ENCODE measurements at regions not wholly inside any gene's neighbourhood (a gene's known extent, or its start where the extent isn't known, plus 50 kb on each side); places are given as distances from the start of the nearest gene placed in this dataset.

DNA sequence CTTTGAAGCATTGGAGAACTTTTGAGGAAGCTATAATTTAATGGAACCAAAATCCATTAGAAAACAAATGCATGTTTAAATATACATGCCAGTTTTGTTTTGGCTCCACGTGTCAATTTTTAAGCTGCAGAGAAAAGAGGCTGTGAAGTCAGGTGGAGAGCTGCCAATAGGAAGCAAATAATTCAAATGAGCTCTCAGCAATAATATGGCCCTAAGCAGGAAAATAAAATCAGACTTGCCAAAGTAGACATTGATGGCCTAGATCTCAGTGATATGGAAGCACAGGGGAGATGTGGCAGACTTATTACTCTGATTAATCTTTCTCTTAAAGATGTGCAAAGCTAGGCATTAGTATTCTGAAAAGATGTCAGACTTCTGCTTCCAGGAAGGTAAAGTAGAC is 769.8 kb upstream of the NDST4 start:
- no peak for DNase-seq

DNA sequence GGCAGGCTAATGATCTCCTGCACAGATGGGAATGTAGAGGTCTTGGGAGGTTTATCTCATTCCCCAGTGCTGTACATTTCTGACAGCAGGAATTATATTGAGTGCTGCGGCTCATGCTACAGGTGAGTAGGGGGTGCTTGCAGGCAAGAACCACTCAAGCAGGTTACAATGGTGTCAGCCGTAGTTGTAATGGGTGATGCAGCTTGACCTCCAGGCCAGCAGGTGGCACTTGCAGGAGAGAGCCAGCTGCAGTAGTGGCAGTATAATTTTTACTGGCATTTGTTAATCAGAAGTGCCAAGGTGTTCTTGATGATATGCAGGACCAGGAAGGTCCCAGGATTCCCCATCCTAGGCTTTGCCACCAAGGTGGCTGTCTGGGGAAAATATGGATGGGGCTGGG is 759.6 kb upstream of the NDST4 start:
- no peak for DNase-seq

DNA sequence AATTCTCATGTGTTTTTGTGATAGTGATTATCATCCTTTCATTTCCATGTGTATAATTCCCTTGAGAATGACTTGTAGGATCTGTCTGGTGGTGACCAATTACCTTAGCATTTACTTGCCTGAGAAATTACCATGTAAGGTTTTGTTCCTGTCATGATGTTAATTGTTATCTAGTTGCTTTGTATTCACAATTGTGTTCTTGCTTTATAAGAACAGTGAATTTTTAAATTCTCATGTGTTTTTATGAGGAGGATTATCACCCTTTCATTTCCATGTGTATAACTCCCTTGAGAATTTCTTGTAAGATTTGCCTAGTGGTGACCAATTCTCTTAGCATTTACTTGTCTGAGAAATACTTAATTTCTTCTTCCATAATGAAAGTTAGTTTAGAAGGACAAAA is 758.2 kb upstream of the NDST4 start:
- DNase-seq: no peak

DNA sequence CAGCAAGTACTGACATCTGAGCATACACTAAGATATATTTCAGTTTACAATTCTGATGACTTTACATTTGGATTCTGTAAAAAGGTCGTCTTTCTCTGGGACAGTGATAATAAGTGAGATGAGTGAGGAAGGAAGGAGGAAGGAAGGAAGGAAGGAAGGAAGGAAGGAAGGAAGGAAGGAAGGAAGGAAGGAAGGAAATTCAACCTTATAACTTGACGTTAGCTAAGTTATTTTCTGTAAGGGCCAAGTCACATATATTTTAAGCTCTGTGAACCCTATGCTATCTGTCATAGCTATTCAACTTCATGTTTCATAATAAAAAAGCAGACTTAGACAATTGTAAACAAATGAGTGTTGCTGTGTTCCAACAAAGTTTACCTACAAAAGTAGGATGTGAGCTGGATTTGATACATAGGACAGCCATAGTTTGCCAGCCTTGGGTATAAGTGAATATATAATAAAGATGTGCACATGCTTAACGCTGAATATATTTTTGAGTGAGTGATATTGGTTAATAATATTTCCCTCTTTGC is 753.0 kb upstream of the NDST4 start:
- no peak for DNase-seq

DNA sequence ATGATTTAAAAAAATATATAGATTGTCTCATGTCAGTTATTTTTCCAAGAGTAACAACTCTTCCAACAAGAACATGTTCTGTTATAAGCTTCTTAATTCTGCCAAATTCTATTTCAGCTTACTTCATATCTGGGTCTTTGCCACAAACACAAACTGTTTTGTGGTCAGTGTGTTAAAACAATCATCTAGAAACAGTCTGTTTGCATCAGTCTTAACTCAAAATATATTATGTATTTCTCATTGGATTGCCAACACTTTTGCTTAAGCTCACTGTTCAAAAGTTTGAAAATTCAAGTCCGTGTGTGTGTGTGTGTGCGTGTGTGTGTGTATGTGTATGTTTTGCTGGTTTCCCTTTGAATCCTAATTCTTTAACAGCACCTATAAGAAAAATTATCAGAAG is 752.3 kb upstream of the NDST4 start:
- no peak for DNase-seq

DNA sequence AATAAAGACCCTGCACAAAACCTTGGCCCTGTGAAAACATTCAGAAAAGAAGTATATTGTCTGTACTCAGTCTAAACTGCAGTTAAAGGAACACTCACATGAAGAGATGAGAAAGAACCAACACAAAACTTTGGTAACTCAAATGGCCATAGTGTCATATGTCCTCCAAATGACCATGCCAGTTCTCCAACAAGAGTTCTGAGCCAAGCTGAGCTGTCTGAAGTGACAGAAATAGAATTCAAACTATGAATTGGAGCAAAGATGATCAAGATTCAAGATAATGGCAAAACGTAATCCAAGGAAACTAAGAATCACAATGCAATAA is 739.3 kb upstream of the NDST4 start:
- no peak for DNase-seq

DNA sequence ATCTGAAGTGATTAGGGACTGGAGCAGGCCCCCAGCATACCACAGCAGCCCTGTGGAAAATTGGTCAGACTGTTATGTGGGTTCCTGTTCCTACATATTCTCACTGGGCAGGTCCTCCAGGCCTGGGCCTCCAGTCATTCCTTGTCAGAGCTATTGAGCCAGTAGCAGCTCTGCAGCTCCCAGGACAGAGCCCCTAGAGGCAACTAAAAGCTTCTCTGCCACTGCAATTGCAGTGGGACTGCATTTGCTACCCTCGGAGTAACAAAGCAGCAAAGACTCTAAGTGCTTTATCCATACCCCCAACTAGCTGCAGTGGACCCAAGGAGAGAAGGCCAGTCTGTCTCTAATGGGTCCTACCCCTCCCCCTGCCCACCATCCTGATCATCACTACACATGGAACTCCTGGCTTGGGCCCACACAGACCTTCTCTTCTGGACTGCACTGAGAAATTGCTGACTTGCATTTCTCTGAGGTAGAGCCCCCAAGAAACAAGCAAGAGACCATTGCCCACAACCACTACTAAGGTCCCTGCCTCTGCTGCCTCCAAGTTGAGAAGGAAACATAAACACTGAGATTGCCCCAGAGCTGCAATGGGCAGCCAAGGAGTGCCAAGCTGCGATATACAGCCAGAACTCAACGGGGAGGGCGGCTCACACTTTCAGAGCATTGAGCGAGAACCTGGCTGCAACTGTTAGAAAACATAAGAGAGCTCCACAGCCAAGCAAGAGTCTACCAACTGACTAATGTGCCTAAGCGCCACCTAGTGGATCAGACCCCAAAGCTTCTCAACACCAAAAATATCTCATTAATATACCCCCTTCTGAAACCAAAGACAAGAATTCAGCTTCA is 738.7 kb upstream of the NDST4 start:
- no peak for DNase-seq

DNA sequence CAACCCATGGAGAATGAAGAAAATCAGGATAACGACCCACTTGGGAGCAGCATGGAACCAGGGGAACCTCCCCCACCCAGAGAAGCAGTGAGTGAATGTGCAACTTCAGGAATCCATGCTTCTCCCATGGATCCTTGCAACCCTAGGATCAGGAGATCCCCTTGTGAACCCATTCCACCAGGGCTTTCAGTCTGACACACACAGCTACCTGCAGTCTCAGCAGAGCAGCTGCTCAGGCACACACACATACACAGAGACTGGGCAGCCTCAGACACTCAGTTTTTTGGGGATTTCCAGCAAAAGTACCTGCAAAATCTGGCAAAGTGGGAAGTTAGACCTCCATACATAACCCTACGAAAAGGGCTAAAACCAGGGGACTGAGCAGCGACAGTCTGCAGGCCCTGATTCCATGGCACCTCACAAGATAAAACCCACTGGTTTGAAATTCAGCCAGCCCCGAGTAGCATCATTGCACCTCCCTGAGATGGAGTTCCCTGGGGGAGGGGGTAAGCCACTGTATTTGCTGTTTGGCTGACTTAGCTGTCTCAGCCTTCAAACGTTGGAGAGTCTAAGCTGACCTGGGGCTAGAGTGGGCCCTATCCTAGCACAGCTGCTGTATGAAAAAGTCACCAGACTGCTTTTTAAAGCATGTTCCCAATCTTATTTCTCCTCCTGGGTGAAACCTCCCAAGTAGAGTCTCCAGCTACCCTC is 737.5 kb upstream of the NDST4 start:
- DNase-seq: no peak

DNA sequence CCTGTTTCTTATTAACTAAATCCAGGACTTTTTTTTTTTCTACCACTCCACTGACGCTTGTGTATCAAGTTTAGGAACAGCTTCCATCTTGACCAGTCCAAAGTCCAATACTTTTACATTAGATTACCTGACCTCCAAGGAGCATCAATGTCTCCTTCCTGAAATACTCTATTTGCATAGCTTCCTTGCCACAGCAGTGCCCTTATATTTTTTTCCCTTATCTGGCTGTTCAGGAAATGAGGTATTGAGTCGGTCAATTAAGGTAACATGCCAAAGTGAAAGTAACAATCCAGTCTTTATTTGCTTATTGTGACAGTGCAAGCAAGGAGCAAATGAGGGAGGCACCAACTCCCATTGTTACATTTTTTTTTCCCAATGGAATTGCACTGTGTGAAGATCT is 730.8 kb upstream of the NDST4 start:
- no peak for DNase-seq

DNA sequence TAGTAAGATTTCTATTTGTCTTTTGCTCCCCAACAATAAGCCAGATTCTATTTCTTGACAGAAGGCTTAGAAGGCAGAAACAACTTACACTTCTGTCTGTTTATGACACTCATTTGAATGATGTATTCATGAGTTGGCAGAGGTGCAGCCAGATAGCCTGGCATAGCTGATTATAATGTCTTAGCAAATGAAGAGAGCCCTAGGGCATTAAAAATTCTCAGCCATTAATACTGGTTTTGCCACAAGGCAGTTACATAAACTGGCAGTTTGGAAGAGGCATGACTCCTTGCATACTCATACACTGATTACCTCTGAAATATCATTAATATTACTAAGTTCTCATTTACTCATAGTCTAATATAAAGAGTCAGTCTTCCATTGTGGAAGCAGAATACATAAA is 728.5 kb upstream of the NDST4 start:
- no peak for DNase-seq

DNA sequence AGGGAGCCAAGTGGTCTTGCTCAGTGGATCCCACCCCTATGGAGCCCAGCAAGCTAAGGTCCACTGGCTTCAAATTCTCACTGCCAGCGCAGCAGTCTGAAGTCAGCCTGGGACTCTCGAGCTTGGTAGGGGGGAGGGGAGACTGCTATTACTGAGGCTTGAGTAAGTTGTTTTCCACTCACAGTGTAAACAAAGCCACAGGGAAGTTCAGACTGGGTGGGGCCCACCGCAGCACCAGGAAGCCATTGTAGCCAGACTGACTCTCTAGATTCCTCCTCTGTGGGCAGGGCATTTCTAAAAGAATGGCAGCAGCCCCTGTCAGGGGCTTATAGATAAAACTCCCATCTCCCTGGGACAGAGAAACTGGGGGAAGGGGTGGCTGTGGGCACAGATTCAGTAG is 721.0 kb upstream of the NDST4 start:
- DNase-seq: no peak

DNA sequence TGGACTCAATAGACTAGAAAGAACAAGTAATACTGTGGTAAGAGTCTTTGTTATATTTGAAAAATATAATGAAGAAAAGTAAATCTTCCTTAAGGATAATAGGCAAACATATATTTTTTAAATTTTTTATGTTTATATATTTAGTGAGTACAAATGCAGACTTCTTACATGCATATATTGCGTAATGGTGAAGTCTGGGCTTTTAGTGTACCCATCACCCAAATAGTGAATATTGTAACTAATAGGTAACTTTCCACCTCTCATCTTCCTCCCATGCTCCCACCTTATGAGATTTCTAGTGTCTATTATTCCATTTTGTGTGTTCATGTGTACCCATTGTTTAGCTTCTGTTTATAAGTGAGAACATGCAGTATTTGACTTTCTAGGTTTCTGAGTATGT is 711.2 kb upstream of the NDST4 start:
- DNase-seq: no peak

DNA sequence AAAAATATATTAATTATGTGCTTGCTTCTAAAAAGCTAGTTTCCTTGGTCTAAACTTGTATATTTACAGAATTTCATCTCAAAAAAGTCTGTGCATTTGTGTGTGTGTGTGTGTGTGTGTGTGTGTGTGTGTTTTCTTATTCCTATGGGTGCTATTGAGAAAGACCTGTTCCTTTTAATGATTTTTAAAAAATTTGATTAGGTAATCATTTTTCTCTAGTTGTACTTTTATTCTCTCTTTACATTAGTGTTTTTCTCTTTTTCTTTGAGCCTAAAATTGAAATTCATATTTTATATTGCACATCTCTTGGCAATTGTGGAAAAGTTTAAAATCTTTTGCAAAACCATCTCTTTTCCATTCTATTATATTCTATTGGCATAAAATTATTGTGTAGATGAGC is 690.4 kb upstream of the NDST4 start:
- no peak for DNase-seq

DNA sequence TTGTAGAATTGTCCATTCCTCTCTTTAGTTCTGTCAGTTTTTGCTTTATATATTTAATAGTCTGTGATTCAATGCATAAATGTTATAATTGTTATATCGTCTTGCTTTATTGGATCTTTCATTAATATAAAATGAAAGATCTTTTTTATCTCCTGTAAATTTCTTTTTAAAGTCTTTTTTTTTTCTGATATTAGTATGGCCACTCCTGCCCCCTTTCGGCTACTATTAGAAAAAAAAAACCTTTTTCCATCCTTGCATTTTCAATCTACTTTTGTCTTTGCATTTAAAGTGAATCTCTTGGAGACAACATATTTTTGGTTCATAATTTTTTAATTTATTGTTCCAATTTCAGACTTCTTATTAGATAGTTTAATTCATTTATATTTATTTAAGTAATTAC is 677.4 kb upstream of the NDST4 start:
- no peak for DNase-seq

DNA sequence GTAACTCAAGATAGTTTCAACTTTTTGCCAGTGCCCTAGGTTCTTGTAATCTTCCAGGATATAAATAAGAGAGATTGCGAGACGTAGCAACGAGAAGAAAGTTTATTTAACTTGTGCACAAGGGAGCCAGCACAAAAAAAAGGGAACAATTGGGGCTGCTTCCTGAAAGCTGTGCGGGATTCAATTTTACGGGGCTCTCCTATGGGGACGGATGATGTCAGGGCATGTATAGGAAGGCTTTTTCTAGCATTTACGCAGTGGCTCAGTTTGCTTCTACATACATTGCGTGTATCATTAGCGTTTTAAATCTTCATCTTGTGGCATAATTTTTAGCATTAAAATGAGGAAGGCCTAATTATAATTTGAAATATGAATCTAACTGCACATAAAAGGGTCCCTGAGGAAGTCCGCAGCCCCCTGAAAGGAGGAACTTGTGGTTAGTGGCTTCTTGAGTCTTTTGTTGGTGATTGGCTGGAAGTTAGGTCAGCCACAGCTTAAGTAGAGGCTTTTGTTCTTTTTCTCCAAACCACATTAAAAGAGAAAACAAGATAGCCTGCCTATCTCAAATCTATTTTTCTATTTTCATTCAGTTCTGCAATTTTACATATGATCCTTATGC is 668.2 kb upstream of the NDST4 start:
- no peak for DNase-seq

DNA sequence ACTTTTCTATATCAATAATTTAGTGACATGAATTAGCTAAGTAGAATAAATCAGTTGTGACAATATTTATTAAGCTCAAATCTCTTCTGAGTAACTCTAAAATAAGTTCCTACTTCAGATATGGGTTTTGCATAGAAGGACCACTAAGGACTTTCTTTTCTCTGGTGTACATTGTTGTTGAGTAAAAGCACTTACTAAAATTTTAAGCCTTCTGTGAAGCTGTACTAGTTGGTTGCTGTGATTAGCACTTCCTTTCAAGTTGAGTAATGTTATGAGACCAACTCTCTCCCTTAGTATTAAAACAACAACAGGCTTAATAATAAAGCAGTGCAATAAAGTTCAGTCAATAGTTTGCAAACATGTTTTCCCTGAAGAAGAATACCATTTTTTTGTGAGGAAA is 667.4 kb upstream of the NDST4 start:
- DNase-seq: no peak

DNA sequence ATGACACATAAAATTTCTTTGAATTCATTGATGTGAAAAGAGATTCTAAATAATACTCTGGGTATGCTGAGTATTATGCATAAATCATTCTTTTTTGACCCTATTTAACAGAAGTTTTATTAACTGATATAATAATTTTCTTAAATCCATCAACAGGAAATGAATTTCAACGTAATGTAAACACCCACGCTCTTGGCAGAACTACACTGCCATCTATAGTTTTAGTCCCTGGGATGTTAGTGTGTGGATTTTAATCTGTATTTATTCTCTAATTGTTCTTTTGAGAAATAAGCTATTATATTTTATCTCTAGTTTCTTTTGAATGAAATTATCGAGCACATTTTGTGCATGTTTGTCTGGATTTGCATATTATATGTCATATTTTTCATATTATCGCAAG is 666.8 kb upstream of the NDST4 start:
- no peak for DNase-seq

DNA sequence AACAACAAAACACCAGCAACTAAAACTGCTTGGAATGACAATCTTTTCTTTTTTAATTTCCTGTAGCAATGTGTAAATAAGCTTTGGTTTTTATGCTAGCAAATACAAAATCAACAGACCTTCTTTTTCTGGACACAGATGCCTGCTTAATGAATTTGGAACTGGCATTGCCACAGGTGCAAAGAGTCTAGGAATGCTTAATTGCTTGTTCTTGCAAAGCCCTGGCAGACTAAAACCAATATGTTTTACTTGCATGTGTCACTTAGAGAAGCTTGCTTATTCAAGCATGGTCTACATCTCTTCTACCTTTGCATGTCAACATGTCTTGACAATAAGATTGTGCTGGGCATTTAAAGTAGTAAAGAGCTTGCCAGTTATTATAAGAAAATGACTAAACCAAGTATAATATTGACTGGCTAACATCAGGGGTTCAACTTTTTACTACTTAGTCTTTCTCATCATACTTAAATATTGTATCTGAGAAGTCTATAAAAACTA is 656.7 kb upstream of the NDST4 start:
- no peak for DNase-seq

DNA sequence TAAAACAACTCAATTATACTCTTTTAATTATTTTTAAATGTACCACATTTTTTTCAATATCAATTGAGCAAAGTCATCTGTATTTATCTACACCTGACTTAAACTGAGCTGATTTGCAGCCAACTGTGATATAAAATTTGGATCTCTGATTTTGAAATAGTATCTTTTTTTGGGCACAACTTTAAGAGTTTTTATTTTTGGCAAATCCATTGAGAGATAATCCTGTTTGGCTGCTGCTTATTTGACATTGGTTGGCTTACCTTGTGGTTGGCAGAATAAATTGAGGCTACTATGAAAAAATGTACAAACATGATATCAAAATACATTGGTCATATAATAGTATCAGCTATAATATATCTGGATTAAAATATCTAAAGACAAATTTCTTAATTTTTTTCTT is 656.0 kb upstream of the NDST4 start:
- no peak for DNase-seq

DNA sequence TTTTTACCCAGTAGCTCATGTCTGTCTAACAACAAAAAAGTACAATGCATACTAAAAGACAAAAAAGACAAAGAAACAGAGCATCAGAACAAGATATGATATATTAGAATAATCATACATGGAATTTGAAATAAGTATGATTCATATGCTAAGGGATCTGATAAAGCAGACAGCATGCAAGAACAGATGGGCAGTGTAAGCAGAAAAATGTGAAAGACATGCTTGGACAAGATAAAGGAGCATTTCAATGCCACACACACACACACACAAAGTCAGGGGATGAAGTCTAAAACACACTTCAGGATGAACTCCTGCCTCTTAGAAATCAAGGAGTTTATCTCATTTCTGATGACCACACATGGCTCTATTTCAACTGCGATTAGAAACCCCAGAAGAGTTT is 649.6 kb upstream of the NDST4 start:
- no peak for DNase-seq

DNA sequence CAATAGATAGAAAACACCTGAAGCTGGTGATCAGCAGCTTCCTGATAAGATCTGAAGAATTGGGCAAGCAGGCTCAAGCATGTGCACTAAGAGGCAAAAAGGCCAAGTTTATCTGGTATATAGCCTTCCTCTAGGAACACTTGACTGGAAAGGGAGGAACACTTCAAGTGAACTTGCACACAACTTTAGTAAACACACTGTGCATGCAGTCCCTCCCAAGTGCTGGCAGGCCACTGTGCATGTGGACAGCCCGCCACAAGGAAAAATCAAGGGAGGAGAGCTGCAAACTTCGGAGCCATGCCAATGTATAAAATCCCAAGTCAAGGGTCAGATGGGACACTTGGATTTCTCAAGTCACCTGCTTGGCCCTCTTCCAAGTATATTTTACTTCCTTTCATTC is 645.8 kb upstream of the NDST4 start:
- DNase-seq: no peak

DNA sequence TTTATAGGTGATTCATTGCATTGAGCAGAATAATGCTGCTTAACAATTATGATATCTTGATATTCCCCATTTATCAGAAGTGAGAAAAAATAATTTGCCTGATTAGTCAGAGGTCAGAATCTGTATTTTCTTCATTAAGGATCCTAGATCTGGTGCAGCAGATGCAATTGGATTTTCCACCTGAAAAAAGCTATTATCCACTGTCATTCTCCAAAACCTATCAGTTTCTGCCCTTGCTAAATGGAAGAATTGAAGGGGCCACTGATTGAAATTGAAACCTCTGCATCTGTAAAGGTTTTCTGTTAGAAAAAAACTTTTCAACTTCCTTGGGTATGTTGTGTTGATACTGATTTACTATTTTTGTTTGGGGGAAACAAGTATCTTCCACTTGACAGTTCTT is 636.0 kb upstream of the NDST4 start:
- DNase-seq: no peak

DNA sequence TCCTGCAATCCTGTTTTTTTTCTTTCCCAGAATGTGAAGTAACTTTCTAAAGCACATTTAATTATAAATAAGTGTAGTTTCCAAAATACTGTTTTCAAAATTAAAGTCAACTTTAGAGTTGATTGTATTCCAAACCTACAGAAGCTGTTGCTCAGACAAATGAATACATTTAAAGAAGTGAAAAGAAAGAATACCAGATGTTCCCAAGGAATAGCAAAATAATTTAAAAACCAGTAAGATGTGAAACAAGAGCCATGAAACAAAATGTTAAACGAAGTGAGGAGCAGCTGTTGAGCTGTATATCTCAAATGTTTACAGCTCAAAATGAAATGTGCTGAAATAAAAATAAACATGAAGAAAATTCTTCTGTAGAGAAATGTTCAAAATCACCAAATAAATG is 627.4 kb upstream of the NDST4 start:
- DNase-seq: no peak

DNA sequence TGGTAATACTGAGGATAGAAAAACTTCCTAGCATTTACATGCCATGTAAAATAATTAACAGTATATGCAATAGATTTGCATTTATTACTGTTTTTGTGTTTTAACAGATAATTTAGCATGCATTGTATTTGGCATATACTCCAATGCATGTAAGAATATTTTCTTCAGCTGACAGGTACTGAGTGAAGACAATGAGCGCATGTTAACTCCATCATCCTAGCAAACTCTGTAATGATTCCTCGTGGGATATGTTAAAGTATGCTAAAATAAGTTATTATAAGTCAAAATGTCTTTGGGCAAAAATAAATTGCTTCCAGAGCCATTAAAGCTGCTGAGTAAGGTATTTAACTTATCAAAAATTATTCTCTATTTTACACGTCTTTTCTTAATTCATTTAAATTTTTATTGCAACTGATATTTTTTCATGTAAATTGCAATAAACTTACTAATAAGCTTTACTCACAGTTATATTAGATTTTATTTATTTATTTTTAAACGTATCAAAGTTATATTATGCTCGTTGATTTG is 616.4 kb upstream of the NDST4 start:
- no peak for DNase-seq
